Right forelimb (tissue), 1 donor: ENCODE measurements at regions not wholly inside any gene's neighbourhood (a gene's known extent, or its start where the extent isn't known, plus 50 kb on each side); places are given as distances from the start of the nearest gene placed in this dataset.

Experiments
- DNase-seq: peaks from one replicate; pipeline ENCODE4 v3.0.0-alpha.2; 2018

DNA sequence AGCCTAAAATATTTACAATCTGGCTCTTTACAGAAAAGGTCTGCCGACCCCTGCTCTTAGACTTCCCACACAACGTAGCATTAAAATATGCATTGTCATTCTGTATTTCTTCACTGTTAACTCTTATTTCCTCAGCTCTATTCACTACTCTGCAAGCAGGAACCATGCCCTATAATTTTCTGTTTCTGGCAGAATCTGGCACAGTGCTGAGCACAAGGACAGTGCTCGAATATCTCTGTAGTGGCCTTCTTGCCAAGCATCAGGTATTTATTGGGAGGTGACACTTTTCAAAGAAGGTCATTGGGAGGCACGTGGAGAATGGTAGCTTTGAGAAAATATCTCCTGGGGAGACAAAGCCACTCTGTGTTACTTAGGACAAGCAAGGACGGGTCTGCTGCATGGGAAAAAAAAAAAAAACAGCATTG, 77.9 kb downstream of the PSMG1 start:
- DNase-seq: peak; percentile 26

DNA sequence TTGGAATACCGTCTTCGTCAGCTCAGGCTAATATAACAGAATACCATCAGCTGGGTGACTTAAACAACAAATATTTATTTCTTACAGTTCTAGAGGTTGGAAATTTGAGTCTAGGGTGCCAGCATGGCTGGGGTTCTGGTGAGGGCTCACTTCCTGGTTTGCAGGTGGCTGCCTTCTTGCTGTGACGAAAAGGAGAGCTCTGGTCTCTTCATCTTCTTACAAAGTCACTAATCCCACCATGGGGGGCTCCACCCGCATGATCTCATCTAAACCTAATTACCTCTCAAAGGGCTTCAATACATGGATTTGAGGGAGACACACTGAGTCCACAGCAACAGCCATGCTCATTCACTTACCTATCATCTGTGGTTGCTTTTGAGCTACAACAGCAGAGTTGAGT, 78.3 kb downstream of the PSMG1 start:
- DNase-seq: no peak

DNA sequence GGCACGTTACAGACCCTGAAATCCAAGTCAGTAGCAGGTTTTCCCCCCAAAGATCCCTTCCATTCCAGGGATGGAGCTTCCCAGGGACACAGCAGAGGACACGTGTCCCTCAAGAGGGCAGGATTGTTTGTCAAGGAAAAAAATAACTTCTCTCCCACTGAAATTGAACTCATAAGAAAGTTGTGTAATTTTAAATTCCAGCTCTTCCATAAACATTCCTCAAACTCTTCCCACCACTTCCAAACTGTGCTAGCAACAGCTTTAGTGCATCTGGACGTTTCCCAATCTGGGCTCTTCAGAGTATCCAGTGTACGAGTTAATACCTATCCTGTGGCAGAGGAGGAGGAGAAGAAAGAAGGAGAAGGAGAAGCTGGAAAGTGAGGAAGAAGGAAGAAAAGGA, 79.6 kb downstream of the PSMG1 start:
- DNase-seq: peak; percentile 29

DNA sequence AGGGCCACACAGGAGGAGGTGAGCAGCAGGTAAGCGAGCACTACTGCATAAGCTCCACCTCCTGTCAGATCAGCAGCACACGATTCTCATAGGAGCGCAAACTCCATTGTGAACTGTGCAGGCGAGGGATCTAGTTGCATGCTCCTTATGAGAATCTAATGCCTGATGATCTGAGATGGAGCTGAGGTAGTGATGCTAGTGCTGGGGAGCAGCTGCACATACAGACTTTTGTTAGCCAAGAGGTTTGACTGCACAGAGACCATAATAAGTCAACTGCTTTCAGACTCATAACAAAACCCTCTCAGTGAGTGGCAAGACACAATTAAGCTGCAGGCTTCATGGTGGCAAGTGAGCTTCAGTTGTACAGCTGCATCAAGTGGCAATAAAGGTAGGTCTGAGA, 83.4 kb downstream of the PSMG1 start:
- no peak for DNase-seq

DNA sequence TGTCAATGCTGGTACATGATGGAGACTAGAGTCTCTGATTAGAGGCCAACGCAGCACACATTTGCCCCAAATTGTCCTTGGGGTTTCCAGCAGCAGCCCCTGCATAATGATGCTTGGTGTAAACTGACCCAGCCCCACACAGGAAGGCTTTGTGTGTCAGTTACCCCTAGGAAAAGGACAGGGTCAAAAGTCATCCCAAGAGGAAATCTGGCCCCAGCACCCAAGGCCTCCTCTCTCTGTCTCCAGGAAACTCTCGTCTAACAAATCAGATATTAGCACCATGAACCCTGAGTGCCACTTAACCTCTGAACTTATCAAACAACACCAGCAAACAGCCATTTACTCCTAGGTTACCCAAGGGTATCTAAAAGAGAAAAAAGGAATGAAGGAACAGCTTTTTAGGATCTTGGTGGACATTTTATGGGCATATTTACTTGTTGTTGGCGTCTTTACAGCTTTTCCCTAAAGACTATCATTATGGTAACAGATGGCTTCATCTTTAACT, 84.5 kb downstream of the PSMG1 start:
- no peak for DNase-seq

DNA sequence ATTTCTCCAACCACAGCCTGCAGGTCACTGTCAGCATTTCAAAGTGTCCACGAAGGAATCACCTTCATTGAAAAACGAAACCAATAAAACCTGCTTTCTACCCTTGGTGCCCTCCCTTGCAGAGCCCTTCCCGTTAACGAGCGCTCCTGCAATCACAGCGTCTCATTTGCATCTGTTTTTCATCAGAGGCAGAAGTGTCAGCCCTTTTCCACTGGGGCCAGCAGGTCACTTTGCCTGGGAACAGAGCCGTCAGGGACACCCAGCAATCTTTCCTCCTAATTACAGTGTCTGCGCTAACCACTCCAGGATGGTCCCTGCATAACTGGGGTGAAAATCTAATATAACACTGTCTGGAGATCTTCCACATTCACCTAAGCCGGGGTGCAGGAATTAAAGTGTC, 85.3 kb downstream of the PSMG1 start:
- no peak for DNase-seq

DNA sequence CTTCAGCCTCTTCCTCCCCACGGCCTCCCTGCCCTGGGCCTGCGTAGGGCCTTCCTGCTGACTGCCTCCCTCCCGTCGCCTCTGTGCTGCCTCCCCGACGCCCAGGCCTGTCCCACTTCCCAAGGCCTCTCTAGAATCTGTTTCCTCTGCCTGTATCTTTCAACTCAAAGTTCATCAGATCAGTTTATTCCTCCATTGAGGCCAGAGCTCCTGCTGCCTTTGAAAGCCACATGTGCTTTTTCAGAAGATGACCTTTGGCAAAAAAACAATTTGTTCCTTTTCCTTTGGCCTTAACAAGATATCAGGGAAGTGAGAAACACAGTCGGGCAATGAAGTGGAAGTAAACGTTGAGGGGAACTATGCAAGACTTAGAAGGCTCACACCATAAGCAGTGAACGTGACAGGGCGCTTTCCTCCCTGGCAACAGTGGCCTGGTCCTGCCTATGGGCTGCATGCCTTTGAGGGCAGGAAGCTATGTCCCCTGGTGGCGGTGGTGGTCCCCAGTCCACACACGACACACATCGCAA, 85.9 kb downstream of the PSMG1 start:
- DNase-seq: no peak

DNA sequence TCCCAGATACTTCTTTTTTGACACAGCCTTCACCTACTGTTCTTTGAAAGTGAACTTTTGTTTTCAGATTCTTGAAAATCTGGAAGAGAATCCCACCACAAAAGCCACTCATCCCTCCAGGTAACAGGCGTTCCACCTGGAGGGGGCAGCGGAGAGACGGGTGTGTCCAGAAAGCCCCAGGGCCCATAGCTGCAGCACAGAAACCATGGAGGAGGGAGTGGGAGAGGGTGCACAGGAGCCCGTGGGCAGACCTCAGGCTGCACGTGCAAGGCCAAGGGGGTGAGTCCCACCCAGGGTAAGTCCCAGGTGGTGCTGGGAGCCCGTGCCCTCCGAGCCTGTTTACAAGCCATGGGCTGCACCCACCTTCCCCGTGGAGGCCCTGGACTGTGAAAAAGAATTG, 86.5 kb downstream of the PSMG1 start:
- DNase-seq: no peak

DNA sequence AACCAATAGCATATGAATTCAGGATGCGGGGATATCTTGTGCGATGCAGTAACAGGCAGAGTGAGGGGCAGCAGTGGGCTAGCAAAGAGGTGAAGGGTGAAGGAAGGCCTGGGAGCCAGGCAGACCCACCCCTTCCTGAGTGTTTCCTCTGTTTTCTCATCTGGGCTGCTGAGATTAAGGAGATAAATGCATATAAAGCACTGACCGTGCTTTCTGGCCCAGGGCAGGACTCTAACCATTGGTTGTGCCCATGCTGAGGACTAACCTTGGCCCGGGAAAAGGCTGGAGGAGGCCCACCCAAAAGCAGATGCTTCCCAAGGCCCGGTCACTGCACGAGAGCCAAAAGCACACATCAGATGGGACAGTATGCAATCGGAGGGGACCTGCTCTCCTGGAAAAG, 87.6 kb downstream of the PSMG1 start:
- DNase-seq: no peak

DNA sequence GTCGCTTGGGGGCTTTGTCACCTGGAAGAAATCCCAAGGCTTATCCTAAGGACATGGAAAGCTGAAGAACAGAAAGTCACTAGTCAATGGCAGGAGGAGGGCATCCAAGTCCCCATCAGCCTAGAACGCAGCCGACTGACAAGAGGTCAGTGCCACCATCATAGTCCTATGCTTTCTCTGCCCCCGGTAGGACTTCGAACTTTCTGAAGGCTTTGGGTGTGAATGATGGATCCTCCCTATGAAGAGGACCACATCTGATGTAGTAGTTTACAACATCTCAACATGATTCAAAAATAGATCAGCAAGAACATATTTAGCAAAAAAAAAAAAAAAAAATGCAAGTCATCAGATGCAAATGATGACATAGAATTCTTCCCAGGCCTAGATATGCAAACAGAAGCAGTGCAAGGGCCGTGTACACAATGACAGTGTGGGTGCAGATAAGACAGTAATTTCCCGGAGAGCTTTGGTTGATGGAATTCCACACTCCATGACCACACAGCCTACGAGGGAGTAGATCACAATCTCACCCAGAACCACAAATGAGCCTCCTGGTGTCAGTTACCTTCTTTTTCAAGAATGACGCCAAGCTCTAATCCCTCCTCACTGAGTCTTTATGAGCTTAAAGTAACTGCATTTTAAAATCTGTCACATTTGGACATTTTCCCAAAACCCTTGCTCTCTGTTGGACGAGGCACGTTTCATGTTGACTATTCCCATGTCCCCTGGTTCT, 88.2 kb downstream of the PSMG1 start:
- no peak for DNase-seq

DNA sequence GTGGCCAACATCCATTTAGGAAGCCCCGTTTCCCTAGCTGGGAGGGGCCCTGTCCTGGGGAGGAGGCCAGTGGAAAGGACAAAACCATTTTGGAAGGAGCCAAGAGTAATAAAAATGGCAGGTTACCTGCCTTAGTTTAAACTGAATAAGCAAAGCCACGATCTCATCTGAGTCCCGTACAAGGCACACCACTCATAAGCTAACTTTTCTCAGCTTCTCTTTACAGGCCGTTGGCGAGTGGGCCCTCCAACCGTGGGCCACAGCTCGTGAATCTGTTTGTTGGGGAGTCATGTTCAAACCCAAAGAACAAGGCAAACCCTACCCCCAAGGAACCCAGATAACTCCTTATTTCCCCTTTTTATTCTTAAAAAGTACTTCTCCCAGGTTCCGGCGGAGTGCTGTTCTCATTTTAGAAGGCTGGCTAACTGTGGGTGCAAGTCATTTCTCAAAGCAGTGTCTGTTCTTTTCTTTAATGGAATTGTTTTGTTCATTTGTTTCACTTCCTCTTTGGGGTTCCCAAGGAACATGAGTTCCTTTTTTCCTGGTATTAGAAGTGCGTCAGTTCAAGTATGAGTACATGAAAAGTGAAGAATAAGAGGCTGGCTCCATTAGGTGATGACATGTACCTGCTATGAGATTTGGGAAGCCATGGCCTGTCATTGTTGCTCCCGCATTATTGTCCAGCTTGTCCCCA, 89.0 kb downstream of the PSMG1 start:
- DNase-seq: no peak

DNA sequence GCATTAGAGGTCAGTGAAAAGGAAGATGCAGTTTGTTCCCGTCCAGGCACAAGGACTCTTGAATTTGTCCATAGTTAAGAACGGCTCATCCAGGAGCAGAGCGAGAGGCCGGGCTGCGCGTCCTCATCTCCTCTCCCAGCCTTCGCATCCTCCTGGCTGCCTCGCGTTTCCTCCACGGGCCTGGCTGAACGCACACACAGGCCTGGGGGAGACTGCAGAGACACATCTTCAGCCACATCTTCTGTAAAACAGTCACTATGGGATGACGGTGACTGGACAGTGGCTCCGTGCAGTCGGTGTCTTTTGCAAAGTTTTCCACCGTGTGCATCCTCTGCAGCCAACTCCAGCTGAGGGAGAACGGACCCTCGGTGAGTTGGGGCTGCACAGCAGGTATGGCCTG, 89.7 kb downstream of the PSMG1 start:
- no peak for DNase-seq

DNA sequence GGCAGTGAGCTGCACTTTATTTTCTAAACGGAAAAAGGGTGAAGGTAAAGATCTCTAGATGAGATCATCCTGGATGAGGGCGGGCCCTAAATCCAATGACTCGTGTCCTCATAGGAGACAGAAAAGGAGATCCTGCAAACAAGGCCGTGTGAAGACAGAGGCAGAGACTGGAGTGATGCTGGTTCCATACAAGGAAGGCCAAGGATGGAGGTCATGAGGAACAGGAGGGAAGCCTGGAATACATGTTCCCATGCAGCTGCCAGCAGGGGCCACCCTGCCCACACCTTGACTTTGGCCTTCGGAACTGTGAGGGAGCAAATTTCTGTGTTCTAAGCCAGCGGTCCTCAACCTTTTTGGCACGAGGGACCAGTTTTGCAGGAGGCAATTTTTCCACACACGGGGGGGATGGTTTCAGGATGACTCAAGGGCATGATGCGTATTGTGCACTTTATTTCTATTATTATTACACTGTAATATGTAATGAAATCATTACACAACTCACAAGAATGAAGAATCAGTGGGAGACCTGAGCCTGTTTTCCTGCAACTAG, 94.3 kb downstream of the PSMG1 start:
- DNase-seq: peak; percentile 53

DNA sequence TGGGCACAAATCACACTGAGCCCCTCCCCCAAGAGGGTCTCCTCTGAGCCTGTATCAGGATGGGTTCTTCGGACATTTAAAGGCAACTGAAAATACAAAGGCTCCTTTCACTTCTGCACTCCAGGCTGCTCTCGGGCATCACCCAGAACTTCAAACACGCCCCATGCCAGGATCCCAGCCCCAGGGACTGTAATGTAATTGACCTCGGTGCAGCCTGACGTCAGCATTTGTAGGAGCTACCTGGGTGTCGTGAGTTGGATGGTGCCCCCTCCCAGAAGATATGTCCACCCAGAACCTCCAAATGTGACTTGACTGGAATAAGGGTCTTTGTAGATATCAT, 95.2 kb downstream of the PSMG1 start:
- no peak for DNase-seq

DNA sequence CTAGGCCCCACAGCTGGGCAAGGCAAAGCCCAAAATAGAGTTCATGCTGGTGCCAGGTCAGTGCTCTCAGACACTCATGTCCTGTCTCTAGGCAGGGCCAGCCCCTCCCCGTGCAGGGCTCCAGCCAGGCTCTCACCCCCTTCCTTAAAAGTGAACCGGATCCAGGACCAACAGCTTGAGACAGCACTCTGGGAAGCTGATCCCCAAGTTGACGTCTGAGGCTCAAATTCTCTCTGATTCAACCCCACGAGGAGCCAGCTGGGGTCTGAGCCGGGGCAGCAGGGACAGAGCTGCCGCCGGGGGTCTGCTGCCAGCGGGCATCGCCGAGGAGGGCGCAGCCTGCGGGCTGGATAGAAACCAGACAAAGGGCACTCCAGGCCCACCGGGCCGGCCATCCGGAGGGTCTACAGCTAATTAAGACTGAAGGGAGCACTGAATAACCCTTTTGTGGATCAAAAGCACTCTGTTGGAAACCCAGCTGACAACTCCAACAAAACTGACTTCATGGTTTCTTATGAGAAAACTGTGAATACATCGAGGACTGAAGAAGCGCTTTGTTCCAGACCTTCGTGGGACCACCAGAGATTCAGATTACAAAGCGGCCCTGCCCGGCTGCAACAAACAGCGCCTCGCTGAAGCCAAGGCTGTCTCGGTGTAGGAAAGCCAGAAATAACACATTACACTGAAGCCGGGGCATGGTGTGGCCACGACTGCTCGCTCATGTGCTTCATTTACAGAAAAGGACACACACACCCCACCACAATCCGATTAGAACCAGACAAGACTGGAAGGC, 95.8 kb downstream of the PSMG1 start:
- DNase-seq: peak; percentile 64

DNA sequence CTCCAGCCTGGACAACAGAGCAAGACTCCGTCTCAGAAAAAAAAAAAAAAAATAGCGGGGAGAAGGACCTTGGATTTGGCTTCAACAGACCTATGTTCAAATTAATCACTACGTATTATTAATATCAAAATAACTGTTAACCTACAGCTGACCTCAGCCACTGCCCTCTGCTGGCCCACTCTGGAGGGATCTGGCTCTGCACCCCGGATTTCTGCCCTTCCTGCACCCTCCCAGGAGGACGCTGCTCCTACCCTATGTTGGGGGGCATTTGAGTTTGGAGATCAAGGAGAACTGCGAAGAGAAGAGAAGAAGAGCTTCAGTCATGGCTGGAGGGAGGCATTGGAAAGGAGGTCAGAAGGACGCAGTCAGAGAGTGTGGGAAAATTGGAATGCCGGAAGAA, 96.7 kb downstream of the PSMG1 start:
- DNase-seq: no peak

DNA sequence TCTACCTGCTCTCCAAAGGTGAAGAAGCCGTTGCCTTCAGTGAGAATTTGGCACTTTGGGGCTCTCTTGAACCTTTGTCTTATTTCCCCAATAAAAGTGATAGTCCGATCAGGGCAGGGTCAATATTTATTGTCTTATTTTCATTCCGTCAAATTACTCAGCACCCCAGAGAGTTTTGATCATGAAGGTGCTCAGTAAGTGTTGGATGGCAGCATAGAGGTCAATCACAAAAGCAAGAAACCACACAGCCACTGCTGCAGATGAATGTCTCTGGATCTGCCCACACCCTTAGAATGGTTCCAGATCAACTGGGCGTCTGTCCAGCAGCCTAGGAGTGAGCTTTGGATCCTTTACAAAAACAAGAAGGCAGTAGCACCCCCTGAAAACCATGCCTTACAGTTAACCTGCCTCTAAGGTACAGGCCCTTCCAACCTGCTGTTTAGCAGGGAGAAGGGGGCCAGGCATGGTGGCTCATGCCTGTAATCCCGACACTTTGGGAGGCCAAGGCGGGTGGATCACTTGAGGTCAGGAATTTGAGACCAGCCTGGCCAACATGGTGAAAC, 97.3 kb downstream of the PSMG1 start:
- DNase-seq: no peak

DNA sequence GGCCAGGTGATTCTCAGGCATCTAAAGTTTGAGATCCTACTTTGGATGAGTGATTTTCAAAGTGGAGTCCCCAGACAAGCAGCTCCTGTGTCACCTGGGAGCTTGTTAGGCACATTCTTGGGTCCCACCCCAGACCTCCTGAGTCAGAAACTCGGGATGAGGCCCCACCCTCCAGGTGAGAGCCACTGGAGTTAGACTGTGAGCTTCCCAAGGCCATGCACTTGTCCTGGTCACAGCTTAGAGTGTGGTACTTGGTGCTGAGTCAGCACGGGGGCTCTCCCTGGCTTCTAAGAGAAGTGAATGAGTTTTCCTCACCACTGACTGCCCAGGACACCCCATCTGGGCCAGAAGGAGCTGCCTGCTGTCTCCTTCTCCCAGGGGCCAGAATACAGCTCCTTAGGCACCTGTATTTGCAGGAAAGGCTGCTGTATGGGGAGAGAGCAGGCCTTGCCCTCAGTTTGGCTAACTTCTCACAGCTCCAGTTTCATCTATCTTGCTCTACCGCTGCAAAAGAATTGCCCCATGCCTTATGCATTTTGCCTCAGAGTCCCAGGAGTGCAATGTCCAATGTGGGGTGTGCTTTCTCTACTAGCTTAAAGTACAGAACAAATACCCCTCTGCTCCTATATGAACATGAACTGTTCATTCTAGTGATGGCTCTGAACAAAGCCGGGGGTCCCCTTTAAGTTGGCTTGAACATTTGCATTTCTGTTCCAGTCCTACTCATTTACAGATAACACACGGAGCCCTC, 98.1 kb downstream of the PSMG1 start:
- no peak for DNase-seq

DNA sequence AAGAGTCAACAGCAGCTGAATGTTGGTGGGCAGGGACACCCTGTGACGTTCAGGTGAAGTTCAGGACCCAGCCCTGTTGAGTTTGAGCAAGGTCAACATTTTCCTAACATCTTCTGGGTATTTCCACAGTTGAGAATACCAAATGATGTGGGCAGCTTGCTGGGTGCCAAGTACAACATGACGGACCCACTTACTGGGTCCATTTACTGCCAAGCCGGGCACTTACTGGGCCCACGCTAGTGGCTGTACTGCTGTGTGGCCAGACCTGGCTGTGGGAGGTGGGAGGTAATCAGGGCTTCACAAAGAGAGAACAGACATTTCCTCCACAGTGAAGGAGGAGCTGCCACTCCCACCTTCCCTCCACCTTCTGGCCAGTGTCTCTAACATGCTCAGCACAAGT, 99.2 kb downstream of the PSMG1 start:
- DNase-seq: peak; percentile 38

DNA sequence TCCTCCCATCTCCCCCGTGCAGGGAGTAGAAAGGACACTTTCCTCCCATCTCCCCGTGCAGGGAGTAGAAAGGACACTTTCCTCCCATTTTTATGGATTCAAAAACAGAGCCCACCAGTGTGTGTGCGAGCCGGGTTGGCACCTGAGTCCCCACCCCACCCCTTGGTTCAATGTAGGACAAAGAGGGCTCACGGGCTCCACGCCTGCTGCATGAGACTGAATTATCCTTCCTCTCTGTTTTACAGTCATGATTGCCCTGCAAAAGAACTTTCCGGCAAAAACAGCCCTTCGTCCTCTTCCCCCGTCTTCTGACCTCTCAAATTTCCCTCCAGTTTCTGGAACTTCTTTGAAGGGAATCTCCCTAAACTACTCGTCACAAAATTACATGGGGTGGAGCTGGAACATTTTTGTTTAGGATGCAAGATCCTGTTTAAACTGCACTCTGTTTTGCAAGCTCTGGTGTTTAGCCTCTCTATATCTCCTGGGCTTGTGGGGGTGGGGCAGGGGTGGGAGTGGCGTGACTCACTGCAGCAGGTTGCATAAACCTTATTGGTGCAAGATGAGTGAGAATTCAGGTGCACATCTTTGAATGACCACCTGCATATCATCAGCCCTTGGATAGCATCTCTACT, 99.8 kb downstream of the PSMG1 start:
- peak; percentile 36 for DNase-seq

DNA sequence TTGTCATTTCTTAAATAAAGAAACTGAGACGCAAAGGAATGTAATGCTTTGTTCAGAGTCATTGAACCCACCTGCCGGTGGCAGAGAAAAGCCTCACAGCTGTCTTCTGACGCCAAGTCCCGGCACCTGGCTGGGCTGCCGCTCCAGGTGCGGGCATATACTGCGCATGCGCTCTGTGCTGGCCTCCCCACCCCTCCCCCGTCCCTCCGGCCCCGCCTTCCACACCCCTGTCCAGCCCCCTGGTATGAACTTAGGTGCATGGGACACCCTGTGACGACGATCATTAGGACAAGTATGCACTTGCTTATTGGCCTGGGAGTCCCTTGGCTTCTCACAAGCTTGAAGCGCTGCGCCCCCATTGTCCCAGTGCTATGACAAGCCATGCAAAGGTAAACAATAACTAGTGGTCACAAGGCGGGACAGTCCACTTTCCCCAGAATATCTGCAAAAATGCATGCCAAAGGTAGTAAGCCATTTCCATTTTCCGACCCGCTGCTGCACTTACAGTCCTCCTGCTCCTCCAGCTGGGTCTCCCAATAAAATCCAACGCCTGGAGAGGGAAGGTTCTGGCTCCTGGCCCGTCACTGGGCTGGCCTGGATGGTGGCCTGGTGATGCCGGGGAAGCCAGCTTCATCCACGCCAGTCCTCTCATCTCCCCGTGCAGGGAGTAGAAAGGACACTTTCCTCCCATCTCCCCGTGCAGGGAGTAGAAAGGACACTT, 100.4 kb downstream of the PSMG1 start:
- DNase-seq: no peak
